Panc1 (cell line): ENCODE measurements at regions not wholly inside any gene's neighbourhood (a gene's known extent, or its start where the extent isn't known, plus 50 kb on each side); places are given as distances from the start of the nearest gene placed in this dataset.

Experiments
- ATAC-seq: fragments of 200-7000 bp; cut with Tn5 transposase; 2 replicates; pipeline ENCODE4 v1.9.1; 2020; ENCODE audit warnings: mild to moderate bottlenecking, moderate library complexity
- BruUV-seq: library from RNA; stranded (reverse); fragments of 400-500 nt; replicated peaks from 2 replicates; lab custom pipeline; 2021; lab: Mats Ljungman, UMichigan
- CTCF ChIA-PET: fragments of 300-600 bp; sonication (Branson Sonifier 250); formaldehyde crosslinking; loops from one replicate; lab custom pipeline; 2022; ENCODE audit warnings: antibody characterized with exemption; lab: Charles Lee
- POLR2A ChIA-PET: fragments of 300-600 bp; sonication (Branson Sonifier 250); formaldehyde crosslinking; loops from one replicate; lab custom pipeline; 2022; ENCODE audit warnings: antibody characterized with exemption; lab: Charles Lee
- DNase-seq: peaks from one replicate; pipeline ENCODE4 v3.0.0-alpha.2; 2010; ENCODE audit warnings: low read depth, low spot score
- H3K27ac ChIP-seq: 2 replicates; pipeline ENCODE4 v1.5.1; 2011; ENCODE audit warnings: mild to moderate bottlenecking, low read length, inconsistent platforms
- H3K27me3 ChIP-seq: fragments of 200-500 bp; sonication (Bioruptor generic); 2 replicates; pipeline ENCODE4 v1.6.0; 2014; ENCODE audit warnings: low read length, inconsistent platforms; ENCODE audit not compliant: control insufficient read depth, insufficient read depth
- H3K36me3 ChIP-seq: fragments of 200-500 bp; sonication (Bioruptor generic); 2 replicates; pipeline ENCODE4 v1.5.1; 2014; ENCODE audit warnings: inconsistent platforms, mild to moderate bottlenecking, low read length, moderate library complexity; ENCODE audit not compliant: control insufficient read depth, insufficient read depth
- H3K4me1 ChIP-seq: 2 replicates; pipeline ENCODE4 v1.5.1; 2011; ENCODE audit warnings: inconsistent platforms, mild to moderate bottlenecking, low read length, moderate library complexity; ENCODE audit not compliant: control insufficient read depth, insufficient read depth
- H3K4me3 ChIP-seq, 2 experiments: 2 replicates each; pipeline ENCODE4 v1.5.1; 2011 to 2012; ENCODE audit warnings: low read depth in 2 of 2, low read length in 2 of 2, mild to moderate bottlenecking in 2 of 2, inconsistent platforms in 1 of 2, moderate library complexity in 1 of 2
- H3K9me3 ChIP-seq: fragments of 200-500 bp; sonication (Bioruptor generic); 2 replicates; pipeline ENCODE4 v1.5.1; 2014; ENCODE audit warnings: low read depth, mild to moderate bottlenecking, inconsistent platforms, low read length, moderate library complexity; ENCODE audit not compliant: control insufficient read depth, insufficient read depth
- CTCF ChIP-seq: fragments of 450-650 bp; IDR thresholded peaks from 2 replicates; pipeline ENCODE4 v1.5.1; 2017; ENCODE audit warnings: mild to moderate bottlenecking
- POLR2AphosphoS5 ChIP-seq: IDR thresholded peaks from 2 replicates; pipeline ENCODE4 v1.6.1; 2012; ENCODE audit warnings: mild to moderate bottlenecking, low read depth, low read length, moderate library complexity
- REST ChIP-seq, 2 experiments: IDR thresholded peaks; 2 replicates each; pipeline ENCODE4 v1.6.1; 2011 to 2012; ENCODE audit warnings: low read depth in 2 of 2, control low read depth in 1 of 2, low read length in 1 of 2, mild to moderate bottlenecking in 1 of 2, moderate library complexity in 1 of 2; ENCODE audit not compliant: insufficient read depth in 1 of 2
- SIN3A ChIP-seq: IDR thresholded peaks from 2 replicates; pipeline ENCODE4 v1.6.1; 2012; ENCODE audit warnings: low read depth, mild to moderate bottlenecking, low read length, moderate library complexity, borderline replicate concordance; ENCODE audit not compliant: insufficient read depth
- TCF7L2 ChIP-seq: IDR thresholded peaks from 2 replicates; pipeline ENCODE4 v1.6.1; 2011; ENCODE audit warnings: mild to moderate bottlenecking, low read depth, low read length, inconsistent platforms
- in situ Hi-C: cut with HindIII; loops from 2 replicates; pipeline ENCODE4 v1.10.0; 2016; ENCODE audit warnings: low sequenced_read_pairs, low pct_unique_long_range_greater_than_20kb
- intact Hi-C: fragments of 100-400 bp; cut with micrococcal nuclease; formaldehyde crosslinking; loops from one replicate; pipeline ENCODE4 v1.10.0; 2022; ENCODE audit not compliant: unreplicated experiment

GRCh38 chr9:108562176-108562575 lies 293.6 kb downstream of the ACTL7B start:
- Histone ChIP-seq H3K27me3 (no peaks in the 10 kb centered on the region), H3K9me3 (no peaks in the 10 kb centered on the region), H3K36me3 (no peaks in the 10 kb centered on the region), H3K27ac (no peak overlapping the region), H3K4me3 (no peak overlapping the region), H3K4me1 (no peaks in the 10 kb centered on the region)
- in situ Hi-C loops (no loop called here), intact Hi-C loops (no loop called here)
- no peak for DNase-seq
- no TSS peak for BruUV-seq
- POLR2A ChIA-PET, result no interaction called here
- CTCF ChIA-PET, result no interaction called here
- TF ChIP-seq SIN3A (no peak), CTCF (no peak), TCF7L2 (no peak), POLR2AphosphoS5 (no peak), REST (IDR thresholded peaks at IDR 0.05; ENCODE audit: insufficient read depth in 1 of 2, low read depth in 2 of 2, low read length in 1 of 2) (no peak)
- no peak for ATAC-seq

- Histone ChIP-seq H3K4me3 (no peak overlapping the region), H3K36me3 (no peaks in the 10 kb centered on the region), H3K27me3 (no peaks in the 10 kb centered on the region), H3K9me3 (no peaks in the 10 kb centered on the region), H3K27ac (no peak overlapping the region), H3K4me1 (no peaks in the 10 kb centered on the region)
- CTCF ChIA-PET, result no interaction called here
- intact Hi-C loops, result no loop called here
- no TSS peak for BruUV-seq
- ATAC-seq, result no peak
- TF ChIP-seq CTCF (no peak), SIN3A (no peak), POLR2AphosphoS5 (no peak), REST (IDR thresholded peaks at IDR 0.05; ENCODE audit: insufficient read depth in 1 of 2, low read depth in 2 of 2, low read length in 1 of 2) (no peak), TCF7L2 (no peak)
- no peak for DNase-seq
- POLR2A ChIA-PET, result no interaction called here
- in situ Hi-C loops, result no loop called here
Measured at GRCh38 chr9:108559432-108559831, 296.4 kb downstream of the ACTL7B start.
